ENCODE measurements at regions not wholly inside any gene's neighbourhood (a gene's known extent, or its start where the extent isn't known, plus 50 kb on each side); places are given as distances from the start of the nearest gene placed in this dataset.

- H3K36me3 ChIP-seq (ENCODE audit: insufficient read depth, low read length), result no peaks in the 10 kb centered on the region
- peak overlapping the region; percentile 15 for H3K4me2 ChIP-seq (ENCODE audit: low read length)
- no peak overlapping the region for H3K4me3 ChIP-seq (ENCODE audit: insufficient read depth, low read depth, low read length)
- no peaks in the 10 kb centered on the region for H3K27me3 ChIP-seq (ENCODE audit: insufficient read depth, low read length)
- no peak overlapping the region for H3K27ac Mint-ChIP-seq (ENCODE audit: unreplicated experiment)
- peaks cover 13% of the 10 kb centered on the region for H3K27me3 Mint-ChIP-seq (ENCODE audit: low read depth, unreplicated experiment)
- no peaks in the 10 kb centered on the region for H3K9me3 Mint-ChIP-seq (ENCODE audit: unreplicated experiment)
- no peaks in the 10 kb centered on the region for H3K4me1 ChIP-seq (ENCODE audit: insufficient read depth, low read length)
- H3K4me3 Mint-ChIP-seq (ENCODE audit: unreplicated experiment), result no peak overlapping the region
- DNase-seq (ENCODE audit: low read depth), result no peak
- no peaks in the 10 kb centered on the region for H3K4me1 Mint-ChIP-seq (ENCODE audit: low read depth, unreplicated experiment)
- H3K27ac ChIP-seq (ENCODE audit: low read depth, low read length), result no peak overlapping the region
- H2AFZ ChIP-seq (ENCODE audit: low read depth, low read length), result no peak overlapping the region
- TF ChIP-seq CTCF (IDR thresholded peaks at IDR 0.05; ENCODE audit: insufficient read depth, low read depth, low read length), result no peak
- no peak for TF ChIP-seq EZH2 (IDR thresholded peaks at IDR 0.05; ENCODE audit: insufficient read depth, low read length)
- no peaks in the 10 kb centered on the region for H4K20me1 ChIP-seq (ENCODE audit: insufficient read depth, low read length)
- H3K36me3 Mint-ChIP-seq (ENCODE audit: low read depth, unreplicated experiment), result no peaks in the 10 kb centered on the region
- no peaks in the 10 kb centered on the region for H3K9me3 ChIP-seq (ENCODE audit: insufficient read depth, low read depth, low read length)
- H3K79me2 ChIP-seq (ENCODE audit: insufficient read depth, low read length), result no peaks in the 10 kb centered on the region
- H3K9ac ChIP-seq (ENCODE audit: low read length), result no peak overlapping the region
- FAIRE-seq, result no peak
Observed at GRCh38 chr16:86692426-86692825, 114.1 kb downstream of the FOXL1 start.

GRCh38 chr16:86693033-86693432, 114.7 kb downstream of the FOXL1 start:
- H3K36me3 ChIP-seq (ENCODE audit: insufficient read depth, low read length), result no peaks in the 10 kb centered on the region
- H3K36me3 Mint-ChIP-seq (ENCODE audit: low read depth, unreplicated experiment), result no peaks in the 10 kb centered on the region
- DNase-seq (ENCODE audit: low read depth), result no peak
- no peak overlapping the region for H3K9ac ChIP-seq (ENCODE audit: low read length)
- no peak overlapping the region for H2AFZ ChIP-seq (ENCODE audit: low read depth, low read length)
- H3K4me1 ChIP-seq (ENCODE audit: insufficient read depth, low read length), result no peaks in the 10 kb centered on the region
- H3K79me2 ChIP-seq (ENCODE audit: insufficient read depth, low read length), result no peaks in the 10 kb centered on the region
- H3K4me1 Mint-ChIP-seq (ENCODE audit: low read depth, unreplicated experiment), result no peaks in the 10 kb centered on the region
- H3K4me3 ChIP-seq (ENCODE audit: insufficient read depth, low read depth, low read length), result no peak overlapping the region
- H3K27ac ChIP-seq (ENCODE audit: low read depth, low read length), result no peak overlapping the region
- H3K27ac Mint-ChIP-seq (ENCODE audit: unreplicated experiment), result no peak overlapping the region
- FAIRE-seq, result no peak
- no peaks in the 10 kb centered on the region for H3K27me3 ChIP-seq (ENCODE audit: insufficient read depth, low read length)
- H3K4me2 ChIP-seq (ENCODE audit: low read length), result no peak overlapping the region
- H3K9me3 Mint-ChIP-seq (ENCODE audit: unreplicated experiment), result no peaks in the 10 kb centered on the region
- TF ChIP-seq EZH2 (IDR thresholded peaks at IDR 0.05; ENCODE audit: insufficient read depth, low read length), result no peak
- TF ChIP-seq CTCF (IDR thresholded peaks at IDR 0.05; ENCODE audit: insufficient read depth, low read depth, low read length), result no peak
- H3K27me3 Mint-ChIP-seq (ENCODE audit: low read depth, unreplicated experiment), result peaks cover 18% of the 10 kb centered on the region
- H3K4me3 Mint-ChIP-seq (ENCODE audit: unreplicated experiment), result no peak overlapping the region
- no peaks in the 10 kb centered on the region for H3K9me3 ChIP-seq (ENCODE audit: insufficient read depth, low read depth, low read length)
- H4K20me1 ChIP-seq (ENCODE audit: insufficient read depth, low read length), result no peaks in the 10 kb centered on the region

GRCh38 chr16:86697715-86698114, 119.4 kb downstream of the FOXL1 start:
- Mint-ChIP-seq H3K9me3 (ENCODE audit: unreplicated experiment) (no peaks in the 10 kb centered on the region), H3K4me3 (ENCODE audit: unreplicated experiment) (no peak overlapping the region), H3K4me1 (ENCODE audit: low read depth, unreplicated experiment) (no peaks in the 10 kb centered on the region), H3K36me3 (ENCODE audit: low read depth, unreplicated experiment) (no peaks in the 10 kb centered on the region), H3K27me3 (ENCODE audit: low read depth, unreplicated experiment) (peaks cover 15% of the 10 kb centered on the region), H3K27ac (ENCODE audit: unreplicated experiment) (no peak overlapping the region)
- Histone ChIP-seq H3K9ac (ENCODE audit: low read length) (no peak overlapping the region), H3K4me3 (ENCODE audit: insufficient read depth, low read depth, low read length) (no peak overlapping the region), H3K79me2 (ENCODE audit: insufficient read depth, low read length) (no peaks in the 10 kb centered on the region), H3K4me1 (ENCODE audit: insufficient read depth, low read length) (no peaks in the 10 kb centered on the region), H2AFZ (ENCODE audit: low read depth, low read length) (peak overlapping the region; percentile 5), H4K20me1 (ENCODE audit: insufficient read depth, low read length) (no peaks in the 10 kb centered on the region), H3K36me3 (ENCODE audit: insufficient read depth, low read length) (no peaks in the 10 kb centered on the region), H3K9me3 (ENCODE audit: insufficient read depth, low read depth, low read length) (no peaks in the 10 kb centered on the region), H3K4me2 (ENCODE audit: low read length) (no peak overlapping the region), H3K27me3 (ENCODE audit: insufficient read depth, low read length) (no peaks in the 10 kb centered on the region), H3K27ac (ENCODE audit: low read depth, low read length) (no peak overlapping the region)
- peak; percentile 26 for DNase-seq (ENCODE audit: low read depth)
- no peak for FAIRE-seq
- TF ChIP-seq EZH2 (IDR thresholded peaks at IDR 0.05; ENCODE audit: insufficient read depth, low read length), result no peak
- no peak for TF ChIP-seq CTCF (IDR thresholded peaks at IDR 0.05; ENCODE audit: insufficient read depth, low read depth, low read length)

Measured in astrocyte (in vitro differentiated cells and primary cell).